ENCODE measurements at regions not wholly inside any gene's neighbourhood (a gene's known extent, or its start where the extent isn't known, plus 50 kb on each side); places are given as distances from the start of the nearest gene placed in this dataset.

DNA sequence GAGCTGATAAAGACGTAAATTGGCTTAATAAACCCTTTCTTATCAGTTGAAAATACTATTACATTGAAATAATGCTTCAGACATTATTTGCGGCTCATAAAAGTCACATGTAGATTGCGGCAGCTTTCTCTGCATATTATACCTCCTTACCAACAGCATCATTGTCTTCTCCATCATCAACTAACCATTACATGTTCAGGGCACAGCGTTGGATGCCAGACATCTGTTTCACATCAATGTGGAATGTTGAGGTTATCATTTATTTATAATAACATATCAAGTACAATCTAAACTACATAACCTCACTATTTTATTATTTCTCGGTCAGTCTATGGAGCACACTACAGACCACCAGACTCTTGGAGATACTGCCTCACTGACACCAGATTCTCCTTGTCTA, 573.8 kb upstream of the FAT3 start:
- Histone ChIP-seq H3F3A (replicated peaks; ENCODE audit: insufficient read depth) (no peaks in the 10 kb centered on the region), H3K36me3 (replicated peaks in 1 of 2; ENCODE audit: control insufficient read depth in 1 of 2, insufficient read depth in 2 of 2, low read length in 1 of 2) (no peaks in the 10 kb centered on the region), H3K4me1 (ENCODE audit: control insufficient read depth in 1 of 2, insufficient read depth in 2 of 2, low read depth in 1 of 2, low read length in 1 of 2) (peaks cover 0 to 5% of the 10 kb centered on the region in 2 experiments; a peak in 2 of 4 replicates), H3K27ac (ENCODE audit: low read depth in 2 of 2, low read length in 1 of 2) (no peak overlapping the region), H4K20me1 (ENCODE audit: insufficient read depth) (no peaks in the 10 kb centered on the region), H3K9me2 (no peaks in the 10 kb centered on the region), H3K9me3 (no peaks in the 10 kb centered on the region), H3K79me2 (ENCODE audit: insufficient read depth) (no peaks in the 10 kb centered on the region), H3K9ac (no peak overlapping the region), H3K27me3 (ENCODE audit: insufficient read depth) (no peaks in the 10 kb centered on the region), H3K4me2 (no peak overlapping the region), H3K4me3 (ENCODE audit: low read depth in 2 of 2, low read length in 1 of 2) (no peak overlapping the region), H2AFZ (ENCODE audit: low read depth) (no peak overlapping the region)
- WGBS (ENCODE audit: low lambda C conversion rate), result 49% methylated on average over 5 of the region's 5 CpGs
- no peak for DNase-seq
- TF ChIP-seq, protein P1, sequence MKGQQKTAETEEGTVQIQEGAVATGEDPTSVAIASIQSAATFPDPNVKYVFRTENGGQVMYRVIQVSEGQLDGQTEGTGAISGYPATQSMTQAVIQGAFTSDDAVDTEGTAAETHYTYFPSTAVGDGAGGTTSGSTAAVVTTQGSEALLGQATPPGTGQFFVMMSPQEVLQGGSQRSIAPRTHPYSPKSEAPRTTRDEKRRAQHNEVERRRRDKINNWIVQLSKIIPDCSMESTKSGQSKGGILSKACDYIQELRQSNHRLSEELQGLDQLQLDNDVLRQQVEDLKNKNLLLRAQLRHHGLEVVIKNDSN (IDR thresholded peaks at IDR 0.05; ENCODE audit: borderline replicate concordance, low read depth), result no peak
- 0 out of 2 replicates have a peak, but pooled peaks have one; percentile 15 for TF ChIP-seq GATA2 (CRISPR knock-in tag; IDR thresholded peaks at IDR 0.05)
- ChIA-PET POLR2A (no interaction called here), CTCF (no interaction called here)

DNA sequence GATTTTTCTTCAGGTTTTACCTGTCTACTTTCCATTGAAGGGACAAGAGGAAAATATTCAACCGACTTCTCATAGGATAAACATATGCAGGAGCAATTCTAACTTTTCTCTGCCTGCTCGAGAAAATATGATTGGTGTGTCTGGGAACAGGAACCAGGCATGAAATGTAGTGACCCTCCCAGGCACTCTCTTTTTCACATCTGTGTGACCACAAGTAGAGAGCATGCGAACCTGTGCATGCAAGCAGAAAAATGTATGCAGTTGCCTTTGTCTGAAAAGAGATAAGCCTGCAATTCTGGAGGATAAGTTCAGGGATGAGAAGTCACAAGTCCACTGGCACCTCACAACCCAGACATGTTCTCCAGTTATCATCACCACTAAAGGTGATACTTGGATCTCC, 583.5 kb upstream of the FAT3 start:
- H4K20me1 ChIP-seq (ENCODE audit: insufficient read depth), result no peaks in the 10 kb centered on the region
- no peaks in the 10 kb centered on the region for H3K9me3 ChIP-seq
- H2AFZ ChIP-seq (ENCODE audit: low read depth), result no peak overlapping the region
- 56% methylated on average over 3 of the region's 3 CpGs for WGBS (ENCODE audit: low lambda C conversion rate)
- H3K4me3 ChIP-seq (ENCODE audit: low read depth in 2 of 2, low read length in 1 of 2), result no peak overlapping the region
- ChIA-PET CTCF (no interaction called here), POLR2A (no interaction called here)
- no peaks in the 10 kb centered on the region for H3K79me2 ChIP-seq (ENCODE audit: insufficient read depth)
- no peaks in the 10 kb centered on the region; a peak in 1 of 4 replicates for H3K4me1 ChIP-seq (ENCODE audit: control insufficient read depth in 1 of 2, insufficient read depth in 2 of 2, low read depth in 1 of 2, low read length in 1 of 2)
- no peaks in the 10 kb centered on the region for H3K36me3 ChIP-seq (replicated peaks in 1 of 2; ENCODE audit: control insufficient read depth in 1 of 2, insufficient read depth in 2 of 2, low read length in 1 of 2)
- no peaks in the 10 kb centered on the region for H3K9me2 ChIP-seq
- H3K9ac ChIP-seq, result no peak overlapping the region
- H3K27me3 ChIP-seq (ENCODE audit: insufficient read depth), result no peaks in the 10 kb centered on the region
- H3F3A ChIP-seq (replicated peaks; ENCODE audit: insufficient read depth), result no peaks in the 10 kb centered on the region
- no peak for TF ChIP-seq ELF1 (IDR thresholded peaks at IDR 0.05)
- no peak for TF ChIP-seq RCOR1 (IDR thresholded peaks at IDR 0.05; ENCODE audit: low read length)
- no peak for TF ChIP-seq MEF2A (IDR thresholded peaks at IDR 0.05; ENCODE audit: borderline replicate concordance, low read depth)
- no peak for TF ChIP-seq YY1 (IDR thresholded peaks at IDR 0.05; ENCODE audit: low read depth)
- no peak overlapping the region for H3K27ac ChIP-seq (ENCODE audit: low read depth in 2 of 2, low read length in 1 of 2)
- H3K4me2 ChIP-seq, result no peak overlapping the region
- no peak for DNase-seq

GRCh38 chr11:91639359-91639758, 585.3 kb upstream of the FAT3 start:
- CTCF ChIA-PET, result interaction anchor here (0.7 kb wide), 1 partner anchor 10 kb away, joined by 3 read pairs; no protein-coding TSS in a partner anchor
- Histone ChIP-seq H3F3A (replicated peaks; ENCODE audit: insufficient read depth) (no peaks in the 10 kb centered on the region), H3K79me2 (ENCODE audit: insufficient read depth) (no peaks in the 10 kb centered on the region), H3K4me1 (ENCODE audit: control insufficient read depth in 1 of 2, insufficient read depth in 2 of 2, low read depth in 1 of 2, low read length in 1 of 2) (no peaks in the 10 kb centered on the region; a peak in 1 of 4 replicates), H3K27ac (ENCODE audit: low read depth in 2 of 2, low read length in 1 of 2) (no peak overlapping the region), H3K36me3 (replicated peaks in 1 of 2; ENCODE audit: control insufficient read depth in 1 of 2, insufficient read depth in 2 of 2, low read length in 1 of 2) (no peaks in the 10 kb centered on the region), H3K9ac (no peak overlapping the region), H4K20me1 (ENCODE audit: insufficient read depth) (no peaks in the 10 kb centered on the region), H3K4me3 (ENCODE audit: low read depth in 2 of 2, low read length in 1 of 2) (no peak overlapping the region), H3K9me3 (no peaks in the 10 kb centered on the region), H2AFZ (ENCODE audit: low read depth) (no peak overlapping the region), H3K4me2 (no peak overlapping the region), H3K9me2 (no peaks in the 10 kb centered on the region), H3K27me3 (ENCODE audit: insufficient read depth) (no peaks in the 10 kb centered on the region)
- WGBS (ENCODE audit: low lambda C conversion rate), result 16% methylated on average over 2 of the region's 2 CpGs
- no peak for DNase-seq
- POLR2A ChIA-PET, result no interaction called here
- TF ChIP-seq CTCF (IDR thresholded peaks at IDR 0.05) (no peak), GABPA (IDR thresholded peaks at IDR 0.05; ENCODE audit: low read depth) (no peak), YY1 (IDR thresholded peaks at IDR 0.05; ENCODE audit: low read depth) (no peak), NFIC (IDR thresholded peaks at IDR 0.05; ENCODE audit: borderline replicate concordance) (no peak)

Data from SK-N-SH (cell line).